ENCODE measurements at regions not wholly inside any gene's neighbourhood (a gene's known extent, or its start where the extent isn't known, plus 50 kb on each side); places are given as distances from the start of the nearest gene placed in this dataset.

- no peak for DNase-seq (ENCODE audit: low read depth)
- no peak for TF ChIP-seq CTCF (IDR thresholded peaks at IDR 0.05; ENCODE audit: low read length, missing control alignments)
These were observed 235.6 kb upstream of the ZSWIM2 start for GRCh38 chr2:187084524-187084923.

GRCh38 chr2:187081461-187081860 is 232.5 kb upstream of the ZSWIM2 start:
- DNase-seq (ENCODE audit: low read depth) = no peak

More at GRCh38 chr2:187084524-187084923, 235.6 kb upstream of the ZSWIM2 start:
- no peak overlapping the region for H3K4me3 ChIP-seq (replicated peaks; ENCODE audit: low read depth, low read length)

GRCh38 chr2:187079901-187080300 is 230.9 kb upstream of the ZSWIM2 start:
- no peak for TF ChIP-seq CTCF (IDR thresholded peaks at IDR 0.05; ENCODE audit: low read length, missing control alignments)
- no peak overlapping the region for H3K4me3 ChIP-seq (replicated peaks; ENCODE audit: low read depth, low read length)
- no peak for DNase-seq (ENCODE audit: low read depth)

More at GRCh38 chr2:187081461-187081860, 232.5 kb upstream of the ZSWIM2 start:
- TF ChIP-seq CTCF (IDR thresholded peaks at IDR 0.05; ENCODE audit: low read length, missing control alignments) = no peak
- H3K4me3 ChIP-seq (replicated peaks; ENCODE audit: low read depth, low read length) = no peak overlapping the region

- peak; percentile 22 for DNase-seq (ENCODE audit: low read depth)
- TF ChIP-seq CTCF (IDR thresholded peaks at IDR 0.05; ENCODE audit: low read length, missing control alignments) = no peak
- H3K4me3 ChIP-seq (replicated peaks; ENCODE audit: low read depth, low read length) = no peak overlapping the region
These were observed 229.3 kb upstream of the ZSWIM2 start for GRCh38 chr2:187078297-187078696.

GRCh38 chr2:187075671-187076070 is 226.7 kb upstream of the ZSWIM2 start:
- TF ChIP-seq CTCF (IDR thresholded peaks at IDR 0.05; ENCODE audit: low read length, missing control alignments) = no peak
- no peak for DNase-seq (ENCODE audit: low read depth)
- no peak overlapping the region for H3K4me3 ChIP-seq (replicated peaks; ENCODE audit: low read depth, low read length)

- no peak for TF ChIP-seq CTCF (IDR thresholded peaks at IDR 0.05; ENCODE audit: low read length, missing control alignments)
- DNase-seq (ENCODE audit: low read depth) = no peak
- no peak overlapping the region for H3K4me3 ChIP-seq (replicated peaks; ENCODE audit: low read depth, low read length)
These were observed 226.2 kb upstream of the ZSWIM2 start for GRCh38 chr2:187075199-187075635.

GRCh38 chr2:187058198-187058597 is 209.2 kb upstream of the ZSWIM2 start:
- DNase-seq (ENCODE audit: low read depth) = no peak
- no peak overlapping the region for H3K4me3 ChIP-seq (replicated peaks; ENCODE audit: low read depth, low read length)
- TF ChIP-seq CTCF (IDR thresholded peaks at IDR 0.05; ENCODE audit: low read length, missing control alignments) = no peak

Measured in fibroblast of pulmonary artery (primary cell).